HEK293T (cell line): ENCODE measurements at regions not wholly inside any gene's neighbourhood (a gene's known extent, or its start where the extent isn't known, plus 50 kb on each side); places are given as distances from the start of the nearest gene placed in this dataset.

Experiments
- CTCF ChIA-PET: fragments of 350-600 bp; formaldehyde crosslinking; extraction: SDS; loops from one replicate; lab custom pipeline; 2021; ENCODE audit warnings: antibody characterized with exemption, inconsistent platforms; lab: Yijun Ruan, JAX
- POLR2A ChIA-PET: fragments of 350-600 bp; formaldehyde crosslinking; extraction: SDS; loops from one replicate; lab custom pipeline; 2020; ENCODE audit warnings: antibody characterized with exemption, inconsistent platforms; lab: Yijun Ruan, JAX
- DNase-seq: peaks from one replicate; pipeline ENCODE4 v3.0.0; 2012; ENCODE audit warnings: mixed read lengths; ENCODE audit errors: extremely low spot score
- ARNT ChIP-seq: fragments of 450-650 bp; IDR thresholded peaks from 2 replicates; pipeline ENCODE4 v1.6.1; 2017; ENCODE audit warnings: mild to moderate bottlenecking
- BHLHE40 ChIP-seq: fragments of 450-650 bp; IDR thresholded peaks from 2 replicates; pipeline ENCODE4 v1.6.1; 2016; ENCODE audit warnings: mild to moderate bottlenecking, moderate library complexity, borderline replicate concordance
- ELF4 ChIP-seq: fragments of 450-650 bp; IDR thresholded peaks from 2 replicates; pipeline ENCODE4 v1.6.1; 2017; ENCODE audit warnings: antibody characterized with exemption
- FOXA1 ChIP-seq: fragments of 450-650 bp; IDR thresholded peaks from 2 replicates; pipeline ENCODE4 v1.6.1; 2016; ENCODE audit warnings: mild to moderate bottlenecking
- FOXK2 ChIP-seq: fragments of 450-650 bp; IDR thresholded peaks from 2 replicates; pipeline ENCODE4 v1.6.1; 2016; ENCODE audit warnings: mild to moderate bottlenecking
- FOXM1 ChIP-seq: fragments of 450-650 bp; IDR thresholded peaks from 2 replicates; pipeline ENCODE4 v1.6.1; 2017; ENCODE audit warnings: mild to moderate bottlenecking, borderline replicate concordance
- HDGF ChIP-seq: fragments of 450-650 bp; IDR thresholded peaks from 2 replicates; pipeline ENCODE4 v1.6.1; 2017; ENCODE audit warnings: antibody characterized with exemption, borderline replicate concordance
- L3MBTL2 ChIP-seq: fragments of 450-650 bp; conservative IDR thresholded peaks from 2 replicates; pipeline ENCODE4 v1.6.1; 2016; ENCODE audit warnings: mild to moderate bottlenecking
- LEF1 ChIP-seq: fragments of 450-650 bp; IDR thresholded peaks from 2 replicates; pipeline ENCODE4 v1.6.1; 2017; ENCODE audit warnings: mild to moderate bottlenecking, borderline replicate concordance
- NFRKB ChIP-seq: fragments of 450-650 bp; IDR thresholded peaks from 2 replicates; pipeline ENCODE4 v1.6.1; 2016; ENCODE audit warnings: mild to moderate bottlenecking, moderate library complexity
- PKNOX1 ChIP-seq: fragments of 450-650 bp; IDR thresholded peaks from 2 replicates; pipeline ENCODE4 v1.6.1; 2016
- SP1 ChIP-seq: fragments of 450-650 bp; IDR thresholded peaks from 2 replicates; pipeline ENCODE4 v1.6.1; 2017
- SUZ12 ChIP-seq: fragments of 450-650 bp; IDR thresholded peaks from 2 replicates; pipeline ENCODE4 v1.6.1; 2016; ENCODE audit warnings: mild to moderate bottlenecking
- TARDBP ChIP-seq: fragments of 450-650 bp; IDR thresholded peaks from 2 replicates; pipeline ENCODE4 v1.6.1; 2016
- ZNF384 ChIP-seq: fragments of 450-650 bp; IDR thresholded peaks from 2 replicates; pipeline ENCODE4 v1.6.1; 2016

- TF ChIP-seq NFRKB, result no peak
- no peak for TF ChIP-seq ELF4
- TF ChIP-seq FOXA1, result no peak
- no peak for TF ChIP-seq FOXM1
- TF ChIP-seq HDGF, result no peak
- no peak for TF ChIP-seq TARDBP
- TF ChIP-seq ARNT, result no peak
- TF ChIP-seq LEF1, result no peak
- TF ChIP-seq ZNF384, result no peak
- ChIA-PET POLR2A (no interaction called here), CTCF (no interaction called here)
- no peak for DNase-seq
Observed at GRCh38 chrX:74171465-74171864, 132.5 kb upstream of the ZCCHC13 start.

- CTCF ChIA-PET, result no interaction called here
- POLR2A ChIA-PET, result no interaction called here
- TF ChIP-seq FOXA1 (no peak), SUZ12 (no peak), LEF1 (no peak), ARNT (no peak), ELF4 (no peak), NFRKB (no peak)
- no peak for DNase-seq
Observed at GRCh38 chrX:74162199-74162598, 141.8 kb upstream of the ZCCHC13 start.

GRCh38 chrX:74160816-74161215 lies 143.2 kb upstream of the ZCCHC13 start:
- no peak for DNase-seq
- CTCF ChIA-PET, result no interaction called here
- TF ChIP-seq FOXA1, result no peak
- TF ChIP-seq LEF1, result no peak
- no peak for TF ChIP-seq ARNT
- TF ChIP-seq L3MBTL2, result no peak
- no peak for TF ChIP-seq BHLHE40
- no peak for TF ChIP-seq SP1
- TF ChIP-seq NFRKB, result no peak
- POLR2A ChIA-PET, result interaction anchor here (1.5 kb wide), 1 partner anchor 310 kb away, joined by 4 read pairs; no protein-coding TSS in a partner anchor

GRCh38 chrX:74160358-74160757 lies 143.6 kb upstream of the ZCCHC13 start:
- no peak for DNase-seq
- CTCF ChIA-PET, result interaction anchor here (1.0 kb wide), 1 partner anchor 145 kb away, joined by 3 read pairs; no protein-coding TSS in a partner anchor
- POLR2A ChIA-PET, result interaction anchor here (1.5 kb wide), 1 partner anchor 309 kb away, joined by 4 read pairs; no protein-coding TSS in a partner anchor
- TF ChIP-seq NFRKB, result no peak
- no peak for TF ChIP-seq FOXK2
- TF ChIP-seq TARDBP, result no peak
- TF ChIP-seq LEF1, result no peak
- TF ChIP-seq FOXA1, result no peak
- TF ChIP-seq ARNT, result no peak
- TF ChIP-seq FOXM1, result no peak
- no peak for TF ChIP-seq SP1
- no peak for TF ChIP-seq L3MBTL2
- TF ChIP-seq PKNOX1, result no peak
- no peak for TF ChIP-seq BHLHE40
- no peak for TF ChIP-seq HDGF
- no peak for TF ChIP-seq ZNF384
- no peak for TF ChIP-seq SUZ12

- no peak for DNase-seq
- CTCF ChIA-PET, result no interaction called here
- POLR2A ChIA-PET, result no interaction called here
- TF ChIP-seq SP1 (no peak), SUZ12 (no peak), LEF1 (no peak)
Observed at GRCh38 chrX:74147439-74147838, 156.5 kb upstream of the ZCCHC13 start.

GRCh38 chrX:74138943-74139342 lies 165.0 kb upstream of the ZCCHC13 start:
- TF ChIP-seq HDGF (no peak), NFRKB (no peak), TARDBP (no peak), LEF1 (no peak), ZNF384 (no peak), SP1 (no peak), FOXK2 (no peak), FOXA1 (no peak), BHLHE40 (no peak), ARNT (no peak), ELF4 (no peak), PKNOX1 (no peak)
- DNase-seq, result no peak
- POLR2A ChIA-PET, result no interaction called here
- CTCF ChIA-PET, result no interaction called here

GRCh38 chrX:74133156-74133796 lies 170.7 kb upstream of the ZCCHC13 start:
- TF ChIP-seq ELF4 (no peak), NFRKB (no peak), FOXA1 (no peak), PKNOX1 (no peak), L3MBTL2 (no peak), FOXM1 (no peak), BHLHE40 (no peak), SUZ12 (no peak), ARNT (no peak)
- CTCF ChIA-PET, result interaction anchor here (1.3 kb wide), 1 partner anchor 192 kb away, joined by 4 read pairs; no protein-coding TSS in a partner anchor
- POLR2A ChIA-PET, result no interaction called here
- DNase-seq, result peak; percentile 80
